ENCODE measurements at regions not wholly inside any gene's neighbourhood (a gene's known extent, or its start where the extent isn't known, plus 50 kb on each side); places are given as distances from the start of the nearest gene placed in this dataset.

GRCh38 chr17:72212041-72212440, 91.2 kb downstream of the SOX9 start:
- DNase-seq, result no peak

GRCh38 chr17:72215490-72215889, 94.7 kb downstream of the SOX9 start:
- DNase-seq, result no peak

- DNase-seq, result no peak
Measured at GRCh38 chr17:72215928-72216327, 95.1 kb downstream of the SOX9 start.

GRCh38 chr17:72219137-72219823, 98.5 kb downstream of the SOX9 start:
- no peak for DNase-seq

GRCh38 chr17:72219824-72220493, 99.1 kb downstream of the SOX9 start:
- DNase-seq, result no peak

- DNase-seq, result no peak
Measured at GRCh38 chr17:72222661-72223380, 102.0 kb downstream of the SOX9 start.

GRCh38 chr17:72223866-72224291, 103.1 kb downstream of the SOX9 start:
- no peak for DNase-seq

- DNase-seq, result no peak
Measured at GRCh38 chr17:72226322-72226721, 105.5 kb downstream of the SOX9 start.

- DNase-seq, result no peak
Measured at GRCh38 chr17:72233986-72234385, 113.2 kb downstream of the SOX9 start.

GRCh38 chr17:72234985-72235384, 114.2 kb downstream of the SOX9 start:
- no peak for DNase-seq

GRCh38 chr17:72236980-72237633, 116.3 kb downstream of the SOX9 start:
- DNase-seq, result no peak

GRCh38 chr17:72238157-72238673, 117.4 kb downstream of the SOX9 start:
- DNase-seq, result no peak

- no peak for DNase-seq
Measured at GRCh38 chr17:72239548-72239947, 118.7 kb downstream of the SOX9 start.

GRCh38 chr17:72240333-72240732, 119.5 kb downstream of the SOX9 start:
- DNase-seq, result no peak

GRCh38 chr17:72244494-72244893, 123.7 kb downstream of the SOX9 start:
- DNase-seq, result no peak

- no peak for DNase-seq
Measured at GRCh38 chr17:72244956-72245355, 124.1 kb downstream of the SOX9 start.

- no peak for DNase-seq
Measured at GRCh38 chr17:72249441-72249840, 128.6 kb downstream of the SOX9 start.

GRCh38 chr17:72250206-72250605, 129.4 kb downstream of the SOX9 start:
- DNase-seq, result no peak

- no peak for DNase-seq
Measured at GRCh38 chr17:72253597-72253996, 132.8 kb downstream of the SOX9 start.

GRCh38 chr17:72254808-72255449, 134.1 kb downstream of the SOX9 start:
- no peak for DNase-seq

- no peak for DNase-seq
Measured at GRCh38 chr17:72255481-72255880, 134.7 kb downstream of the SOX9 start.

- DNase-seq, result no peak
Measured at GRCh38 chr17:72258711-72259110, 137.9 kb downstream of the SOX9 start.

- DNase-seq, result no peak
Measured at GRCh38 chr17:72259922-72260321, 139.1 kb downstream of the SOX9 start.
